NCI-H524 treated with DMSO at 0.1 percent for 48 hours (cell line): ENCODE measurements at regions not wholly inside any gene's neighbourhood (a gene's known extent, or its start where the extent isn't known, plus 50 kb on each side); places are given as distances from the start of the nearest gene placed in this dataset.
"Not testable (repeated sequence)": the region's sequence is repeated elsewhere in the genome, so short reads cannot be mapped to it uniquely, and the experiment has no call there.

Experiments used
- DNase-seq: peaks from one replicate; lab custom pipeline; 2025; lab: John Stamatoyannopoulos, UW

DNA sequence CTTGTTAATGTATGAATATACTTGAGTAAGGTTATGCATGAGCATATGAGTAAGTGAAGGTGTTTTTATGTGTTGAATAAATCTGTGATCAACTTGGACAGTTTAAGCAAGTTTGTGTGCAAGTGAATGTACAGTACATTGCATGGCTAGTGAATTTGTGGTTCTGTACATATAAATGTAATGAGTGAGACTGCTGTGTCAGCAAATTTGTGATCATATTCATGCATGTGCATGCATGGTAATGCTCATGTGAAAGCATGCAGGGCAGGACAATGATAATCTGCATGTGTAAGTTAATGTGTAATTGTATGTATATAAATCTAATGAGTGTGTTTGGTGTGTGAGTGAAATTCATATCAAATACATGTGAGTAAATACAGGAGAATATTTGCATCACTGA lies 188.5 kb downstream of the PWWP3B start:
- DNase-seq, result no peak

DNA sequence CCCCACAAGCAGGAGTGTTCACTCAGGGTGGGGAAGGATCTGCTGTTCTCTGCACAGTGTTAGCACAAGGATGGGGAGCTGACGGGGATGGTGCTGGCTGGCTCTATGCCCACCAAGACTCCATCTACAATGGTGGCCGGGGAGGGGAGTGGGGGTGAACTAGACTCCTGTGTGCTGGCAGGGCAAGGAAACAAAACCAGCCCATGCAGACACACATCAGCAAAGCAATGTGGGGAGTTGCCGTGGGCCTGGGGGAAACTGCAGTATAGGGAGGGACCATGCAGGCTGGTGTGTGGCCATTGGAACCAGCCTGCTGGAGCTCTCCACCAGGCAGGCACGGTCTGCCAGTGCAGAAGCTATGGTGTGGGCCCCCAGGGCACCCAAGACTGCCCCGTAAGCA lies 195.1 kb downstream of the PWWP3B start:
- no peak for DNase-seq

DNA sequence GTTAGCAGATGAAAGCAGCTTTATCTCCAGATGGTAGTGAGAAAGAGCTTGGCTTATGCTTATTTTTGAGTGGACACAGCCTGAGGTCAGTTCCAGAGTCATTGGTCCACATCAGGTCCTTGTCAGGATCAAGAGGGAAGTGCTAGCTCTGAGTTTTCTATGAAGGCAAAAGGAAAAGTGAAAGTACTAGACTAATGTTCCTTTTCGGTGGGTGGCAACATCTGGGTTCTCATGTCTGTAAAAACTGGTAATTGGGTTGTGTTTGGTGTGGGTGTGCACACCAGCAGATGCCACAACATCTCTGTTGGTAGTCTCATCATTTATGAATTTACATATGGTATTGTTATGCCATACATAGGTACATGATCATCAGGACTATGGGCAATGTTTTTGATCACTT lies 210.5 kb downstream of the PWWP3B start:
- DNase-seq, result no peak

DNA sequence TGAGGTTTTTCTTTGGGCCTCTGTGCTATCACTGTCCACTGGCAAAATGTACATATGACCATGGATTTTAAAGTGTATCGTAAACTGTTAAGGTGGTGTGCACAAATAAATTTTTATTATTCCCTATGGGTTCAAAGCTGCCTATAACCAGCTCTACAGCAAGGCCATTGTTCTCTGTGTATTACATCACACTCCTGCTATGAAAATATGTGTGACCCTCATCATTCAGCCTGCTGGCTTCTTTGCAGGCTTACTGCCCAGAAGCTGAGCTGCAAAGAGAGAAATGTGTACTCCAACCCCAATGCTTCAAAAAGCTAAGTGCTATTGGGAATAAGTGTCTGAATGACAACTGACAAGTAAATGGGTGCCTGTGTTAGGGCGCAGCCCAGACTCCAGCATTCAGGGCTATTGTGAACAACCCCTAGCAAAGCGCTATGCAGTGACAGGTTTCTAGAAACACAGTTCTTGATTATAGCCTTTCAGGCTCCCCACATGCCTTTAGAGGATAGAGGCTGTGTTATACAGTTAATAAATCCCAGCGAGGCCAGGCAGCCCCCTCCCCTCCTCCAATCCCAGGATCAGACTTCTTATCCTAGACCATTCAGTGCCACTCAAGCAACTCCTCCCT lies 220.4 kb upstream of the RADX start:
- no peak for DNase-seq

DNA sequence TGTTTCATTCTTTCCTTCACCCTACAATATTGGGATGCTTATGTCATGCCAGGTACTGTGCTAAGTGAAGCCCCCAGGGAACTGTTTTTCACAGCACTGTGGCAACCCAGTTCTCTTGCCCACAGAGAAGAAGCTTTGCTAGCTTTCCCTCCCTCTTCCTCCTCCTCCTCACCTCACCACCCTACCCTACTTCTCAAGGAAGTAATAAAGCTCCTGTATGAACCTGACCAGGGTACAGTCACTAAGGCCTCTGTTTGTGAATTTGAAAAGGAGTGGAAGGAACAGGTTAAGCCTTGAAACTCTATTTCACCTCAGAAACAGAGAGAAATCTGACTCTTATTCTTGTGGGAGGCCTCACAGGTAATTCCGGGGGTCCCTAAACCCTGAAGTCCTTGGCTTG lies 219.4 kb upstream of the RADX start:
- DNase-seq, result no peak

DNA sequence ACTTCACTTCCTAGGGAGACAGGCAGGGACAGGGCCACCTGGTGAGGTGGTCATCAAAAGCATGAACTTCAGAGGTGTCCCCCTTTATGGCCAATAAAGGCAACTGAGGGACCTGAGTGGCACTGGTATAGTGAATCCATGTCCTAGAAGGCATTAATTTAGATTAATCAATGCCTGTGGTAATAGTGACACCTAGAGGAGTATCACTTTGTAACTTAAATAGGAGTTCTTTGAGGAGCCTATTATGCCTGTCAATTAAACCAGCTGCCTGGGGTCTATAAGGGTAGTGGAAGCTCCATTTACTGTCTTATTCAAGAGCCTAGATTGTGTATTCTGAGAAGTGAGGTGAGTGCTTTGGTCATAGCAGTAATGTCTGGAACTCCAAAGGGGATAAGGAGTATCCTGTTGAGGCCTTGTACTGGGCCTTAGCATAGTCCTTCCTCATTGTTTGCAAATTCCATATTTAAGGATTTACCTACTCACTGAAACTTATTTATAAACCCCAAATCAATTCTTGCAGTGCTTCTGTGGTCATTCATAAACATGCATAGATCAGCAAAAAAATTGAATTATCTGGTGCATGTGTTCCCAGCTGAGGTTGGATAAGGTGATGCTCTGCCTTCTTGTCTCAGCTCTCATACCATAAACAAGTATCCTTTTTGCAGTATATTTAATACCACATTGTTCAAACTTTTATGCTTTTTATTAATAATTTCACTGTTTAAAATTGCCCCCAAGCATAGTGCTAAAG lies 213.8 kb upstream of the RADX start:
- DNase-seq, result peak; percentile 0

DNA sequence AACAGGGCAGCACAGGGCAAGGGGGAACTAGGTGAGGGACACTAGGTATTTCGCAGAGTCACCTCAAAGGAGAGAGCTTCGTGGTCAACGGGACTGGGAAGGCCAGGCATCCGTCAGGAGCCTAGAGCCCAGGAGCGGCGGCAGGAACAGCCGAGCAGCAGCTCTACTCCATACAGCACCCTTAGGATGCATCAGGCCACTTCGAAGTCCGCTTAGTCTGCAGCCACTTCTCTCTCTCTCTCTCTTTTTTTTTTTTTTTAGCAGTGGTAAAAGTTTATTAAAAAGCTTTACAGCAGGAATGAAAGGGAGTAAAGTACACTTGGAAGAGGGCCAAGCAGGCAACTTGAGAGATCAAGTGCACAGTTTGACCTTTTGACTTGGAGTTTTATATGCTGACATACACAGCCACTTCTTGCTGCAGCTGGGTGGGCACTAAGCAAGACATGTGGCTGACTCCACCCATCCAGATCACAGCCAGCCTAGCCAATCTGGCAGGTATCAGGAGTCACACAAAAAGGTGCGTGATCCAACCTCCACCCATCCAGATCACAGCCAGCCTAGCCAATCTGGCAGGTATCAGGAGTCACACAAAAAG lies 209.7 kb upstream of the RADX start:
- DNase-seq, result no peak

DNA sequence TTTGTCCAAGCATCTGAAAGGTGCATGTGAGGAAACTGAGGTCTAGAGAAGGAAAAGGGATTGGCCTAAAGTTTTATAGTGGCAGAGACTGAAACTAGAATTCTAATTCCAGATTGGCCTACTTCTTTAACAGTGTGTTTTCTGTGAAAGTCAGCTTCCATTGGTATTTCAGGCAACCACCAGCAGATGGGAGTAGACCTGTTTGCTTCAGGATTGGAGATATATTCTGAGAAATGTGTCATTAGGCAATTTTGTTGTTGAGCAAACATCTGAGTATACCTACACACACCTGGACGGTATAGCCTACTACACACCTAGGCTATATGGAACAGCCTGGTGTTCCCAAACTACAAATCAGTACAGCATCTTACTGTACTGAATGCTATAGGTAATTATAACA lies 207.3 kb upstream of the RADX start:
- no peak for DNase-seq

DNA sequence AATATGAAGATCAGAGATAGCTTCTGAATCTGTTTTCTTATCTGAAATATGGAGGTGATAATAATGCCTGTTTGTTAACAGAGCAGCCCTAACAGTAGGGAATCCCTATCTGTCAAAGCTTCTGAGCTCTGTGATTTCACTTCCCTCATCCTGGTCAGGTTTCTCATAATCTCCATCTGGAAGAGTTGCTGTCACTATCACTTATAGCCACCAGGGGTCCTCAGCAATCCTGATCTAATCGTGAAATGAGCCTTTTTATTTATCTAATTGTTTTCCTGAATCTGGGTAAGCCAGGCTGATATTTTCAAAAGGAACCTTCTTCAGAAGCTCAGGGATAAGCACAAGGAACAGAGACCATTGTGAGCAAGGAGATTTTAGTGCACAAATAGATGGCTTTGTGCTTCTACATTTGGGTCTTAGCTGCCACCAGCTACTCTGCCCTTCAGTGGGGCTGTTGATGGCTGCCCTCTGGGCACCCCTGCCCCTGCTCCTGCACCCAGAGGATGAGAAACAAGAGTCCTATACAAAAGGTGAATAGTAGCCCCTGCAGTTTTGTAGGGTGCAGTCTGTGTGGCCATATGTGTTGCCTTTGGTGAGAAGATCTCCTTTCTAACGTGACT lies 196.4 kb upstream of the RADX start:
- peak; percentile 2 for DNase-seq

DNA sequence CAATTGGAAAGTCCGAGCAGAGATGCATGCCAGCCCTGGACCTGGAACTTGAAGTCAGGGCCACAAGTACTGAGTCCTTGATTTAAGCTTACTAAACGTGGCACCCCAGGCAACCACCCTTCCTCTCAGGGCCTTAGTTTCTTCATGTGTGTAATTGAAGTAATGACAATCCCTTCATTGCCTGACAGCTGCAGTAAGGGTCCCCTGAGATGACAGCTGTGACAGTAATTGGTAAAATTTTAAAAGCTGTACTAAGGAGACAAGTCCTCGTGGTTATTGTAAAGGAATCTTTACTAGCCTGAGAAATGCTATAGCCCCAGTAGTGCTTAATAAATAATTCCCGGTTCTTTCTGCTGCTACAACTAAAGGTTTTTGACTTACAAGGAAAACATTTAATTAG lies 175.1 kb upstream of the RADX start:
- no peak for DNase-seq

DNA sequence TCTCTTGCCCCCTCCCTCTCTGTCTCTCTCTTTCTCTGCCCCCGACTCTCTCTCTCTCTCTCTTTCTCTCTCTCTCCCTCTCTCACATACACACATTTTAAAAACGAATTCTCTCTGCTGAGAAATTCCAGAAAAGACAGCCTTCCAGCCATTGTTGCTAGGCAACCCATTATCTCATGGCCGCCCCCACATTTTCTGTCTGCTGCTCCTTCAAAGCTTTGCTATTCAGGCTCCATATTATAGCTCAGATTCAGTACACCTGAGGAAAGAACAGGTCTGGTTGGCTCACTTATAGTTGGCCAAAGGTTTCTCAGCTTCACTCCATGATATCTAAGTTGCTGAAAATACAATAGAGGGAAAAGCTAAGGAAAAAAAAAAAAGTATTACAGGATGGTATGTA lies 174.4 kb upstream of the RADX start:
- no peak for DNase-seq

DNA sequence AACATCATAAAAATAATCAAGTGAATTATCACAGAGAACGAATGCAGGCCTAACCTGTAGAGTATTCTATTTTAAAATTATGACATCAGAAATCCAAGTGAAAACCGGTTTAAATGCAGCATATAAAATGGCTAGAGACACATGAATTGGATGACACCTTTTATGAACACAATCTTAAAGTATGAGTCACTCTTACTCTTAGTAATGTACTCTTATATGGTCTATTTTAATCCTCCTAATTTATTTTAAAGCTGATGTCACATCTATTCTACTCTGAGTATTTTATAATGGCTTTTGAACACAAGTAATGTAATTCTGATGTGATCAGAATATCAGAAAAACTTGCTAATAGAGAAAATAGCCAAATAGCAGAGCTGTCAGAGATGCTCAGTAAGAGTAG lies 161.4 kb upstream of the RADX start:
- DNase-seq, result no peak

DNA sequence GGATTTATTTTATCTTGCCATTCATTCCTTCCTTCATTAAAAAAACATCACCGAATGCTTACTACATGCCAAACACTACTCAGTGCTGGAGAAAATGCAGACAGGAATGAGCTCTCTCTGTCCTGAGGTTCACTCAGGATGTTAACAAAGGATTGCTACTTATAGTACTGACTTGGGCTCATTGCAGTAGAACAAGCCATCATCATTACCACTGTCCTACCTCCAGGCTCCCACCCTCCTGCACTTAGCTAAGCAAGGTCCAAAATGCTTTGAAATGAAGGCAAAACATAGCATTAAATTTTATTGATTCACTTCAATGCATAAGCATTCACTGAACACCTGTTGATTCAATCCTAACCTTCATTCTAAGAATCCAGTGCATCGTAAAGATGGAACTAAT lies 159.8 kb upstream of the RADX start:
- no peak for DNase-seq

DNA sequence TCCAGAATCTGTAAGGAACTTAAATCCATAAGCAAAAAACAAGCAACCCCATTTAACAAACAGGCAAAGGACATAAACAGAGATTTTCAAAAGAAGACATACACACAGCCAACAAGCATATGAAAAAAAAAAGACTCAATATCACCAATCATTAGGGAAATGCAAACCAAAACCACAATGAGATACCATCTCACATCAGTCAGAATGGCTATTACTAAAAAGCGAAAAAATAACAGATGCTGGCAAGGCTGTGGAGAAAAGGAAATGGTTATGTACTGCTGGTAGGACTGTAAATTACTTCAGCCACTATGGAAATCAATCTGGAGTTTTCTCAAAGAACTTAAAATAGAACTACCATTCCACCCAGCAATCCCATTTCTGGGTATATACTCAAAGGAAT lies 156.8 kb upstream of the RADX start:
- no peak for DNase-seq

DNA sequence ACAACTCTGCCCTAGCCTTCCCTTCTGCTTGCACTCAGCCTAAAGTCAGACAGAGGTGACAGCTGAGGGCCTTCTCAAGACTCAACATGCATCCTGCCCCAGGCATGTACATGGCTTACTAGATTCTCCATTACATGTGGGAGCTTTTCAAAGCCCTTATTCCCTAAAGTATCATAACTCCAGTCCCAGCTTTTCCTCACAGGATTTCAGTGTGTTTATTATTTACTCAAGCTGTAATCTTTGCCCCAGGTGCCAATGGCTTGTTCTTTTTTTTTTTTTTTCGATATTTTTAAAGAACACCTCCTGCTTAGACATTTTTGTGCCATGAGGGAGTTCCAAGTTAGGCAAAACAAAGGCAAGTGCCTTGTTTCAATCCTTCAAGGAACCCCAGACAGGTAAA lies 154.0 kb upstream of the RADX start:
- DNase-seq, result no peak

DNA sequence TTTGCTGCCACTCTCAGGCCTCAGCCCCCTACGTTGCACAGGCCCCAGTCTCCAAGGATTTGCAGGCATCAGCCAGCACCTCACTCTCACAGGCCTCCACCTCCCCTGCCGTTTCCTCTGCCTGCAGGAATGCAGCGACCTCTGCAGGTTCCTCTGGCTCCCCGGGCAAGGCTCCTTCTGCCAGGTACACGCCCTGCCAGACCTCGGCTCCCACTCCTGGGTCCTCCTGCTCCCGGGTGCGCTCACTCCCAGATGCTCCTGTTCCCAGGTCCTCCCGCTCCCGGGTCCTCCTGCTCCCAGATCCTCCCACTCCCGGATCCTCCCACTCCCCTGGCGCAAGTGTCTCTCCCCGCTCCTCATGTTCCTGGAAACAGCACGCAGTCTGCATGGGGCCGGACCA lies 144.4 kb upstream of the RADX start:
- DNase-seq, result no peak

DNA sequence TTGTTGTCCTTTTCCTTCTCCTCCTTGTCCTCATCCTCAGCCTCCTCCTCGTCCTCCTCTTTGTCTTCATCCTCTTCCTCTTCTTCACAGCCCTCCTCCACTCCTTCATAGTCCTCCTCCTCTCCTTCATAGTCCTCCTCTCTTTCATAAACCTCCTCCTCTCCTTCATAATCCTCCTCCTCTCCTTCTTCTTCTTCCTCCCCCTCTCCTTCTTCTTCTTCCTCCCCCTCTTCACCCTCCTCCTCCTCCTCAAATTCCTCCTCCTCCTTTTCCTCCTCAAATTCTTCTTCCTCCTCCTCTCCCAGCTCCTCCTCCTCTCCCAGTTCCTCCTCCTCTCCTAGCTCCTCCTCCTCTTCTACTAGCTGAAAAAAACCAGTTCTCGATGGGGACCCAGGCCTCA lies 143.8 kb upstream of the RADX start:
- no peak for DNase-seq

DNA sequence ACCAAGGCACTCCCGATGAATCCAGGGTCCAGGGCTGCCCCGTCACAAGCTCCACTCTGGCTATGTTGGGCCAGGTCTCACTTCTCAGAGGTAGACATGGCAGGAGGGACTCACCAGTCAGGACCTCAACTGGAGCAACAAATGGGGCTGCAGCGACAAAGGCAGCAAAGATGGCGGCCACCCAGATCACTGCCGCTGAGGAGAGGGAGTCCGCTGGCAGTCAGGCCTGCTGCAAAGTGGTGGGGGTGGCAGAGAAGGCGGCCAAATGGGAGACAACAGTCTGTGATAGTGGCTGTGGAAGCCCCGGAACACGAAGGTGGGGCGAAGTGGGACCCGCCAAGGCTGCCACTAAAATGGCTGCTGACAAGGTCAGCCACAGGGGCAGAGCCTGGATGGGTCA lies 143.3 kb upstream of the RADX start:
- DNase-seq, result no peak

DNA sequence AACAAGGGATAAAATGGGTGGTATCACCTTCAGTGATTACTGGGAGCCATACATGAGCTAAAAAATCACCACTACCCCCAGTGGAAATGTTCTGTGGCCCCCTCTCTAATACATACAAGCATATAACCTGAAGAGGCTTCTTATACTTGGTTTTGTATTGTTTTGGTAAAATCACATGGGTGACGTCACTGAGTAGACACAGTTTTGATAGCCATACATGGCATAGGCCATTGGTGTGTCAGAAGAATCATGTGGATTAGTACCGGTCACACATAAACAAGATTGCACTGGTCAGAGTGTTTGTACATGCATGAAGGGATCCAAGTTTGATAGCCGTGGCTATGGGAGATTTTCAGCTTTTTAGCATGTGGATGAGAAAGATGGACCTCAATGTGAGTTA lies 131.9 kb upstream of the RADX start:
- no peak for DNase-seq

DNA sequence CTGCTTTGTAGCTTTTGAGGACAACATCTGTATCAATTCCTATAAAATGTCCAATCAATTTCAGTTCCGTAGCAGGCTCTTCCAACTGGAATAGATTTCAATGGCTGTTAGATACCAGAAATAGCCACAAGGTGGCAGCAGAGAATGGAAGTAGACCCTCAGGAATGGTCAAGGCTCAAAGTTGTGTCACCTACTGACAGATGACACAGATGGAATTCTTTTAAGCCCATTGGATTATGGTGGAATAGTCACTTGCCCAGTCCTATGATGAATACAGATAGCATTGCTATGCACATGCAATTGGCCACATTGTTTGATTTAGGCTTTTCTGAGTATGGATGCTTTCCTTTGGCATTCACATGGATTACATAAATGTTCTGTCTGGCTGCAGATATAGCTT lies 130.4 kb upstream of the RADX start:
- DNase-seq, result peak; percentile 55

DNA sequence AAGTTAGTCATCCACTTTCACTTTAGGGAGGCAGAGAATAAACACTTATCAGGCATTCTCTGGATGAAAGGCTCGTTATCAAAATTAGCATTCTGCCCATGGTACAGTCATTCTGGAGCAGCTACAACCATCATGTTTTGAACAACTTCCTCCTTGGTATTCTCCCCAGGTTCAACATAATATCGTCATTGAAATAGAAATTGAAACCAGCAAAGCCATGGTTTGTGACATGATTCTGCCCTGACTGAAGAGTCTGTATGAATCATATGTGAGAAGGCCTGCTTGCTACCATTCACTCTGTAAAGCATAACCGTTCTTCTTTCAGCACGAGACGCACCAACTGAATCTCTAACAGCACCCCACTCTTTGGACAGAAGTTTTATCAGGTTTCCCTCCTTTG lies 127.5 kb upstream of the RADX start:
- DNase-seq, result no peak

DNA sequence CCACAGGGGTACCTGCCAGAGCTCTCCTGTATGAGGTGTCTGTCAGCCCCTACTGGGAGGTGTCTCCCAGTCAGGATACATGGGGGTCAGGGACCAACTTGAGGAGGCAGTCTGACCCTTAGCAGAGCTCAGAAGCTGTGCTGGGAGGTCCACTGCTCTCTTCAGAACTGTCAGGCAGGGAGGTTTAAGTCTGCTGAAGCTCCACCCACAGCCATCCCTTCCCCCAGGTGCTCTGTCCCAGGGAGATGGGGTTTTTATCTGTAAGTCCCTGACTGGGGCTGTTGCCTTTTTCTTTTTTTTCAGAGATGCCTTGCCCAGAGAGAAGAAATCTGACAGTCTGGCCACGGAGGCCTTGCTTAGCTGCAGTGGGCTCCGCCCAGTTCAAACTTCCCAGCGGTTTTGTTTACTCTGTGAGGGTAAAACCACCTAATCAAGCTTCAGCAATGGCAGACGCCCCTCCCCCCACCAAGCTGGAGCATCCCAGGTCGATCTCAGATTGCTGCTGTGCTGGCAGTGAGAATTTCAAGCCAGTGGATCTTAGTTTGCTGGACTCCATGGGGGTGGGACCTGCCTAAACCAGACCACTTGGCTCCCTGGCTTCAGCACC lies 118.5 kb upstream of the RADX start:
- DNase-seq, result not testable (repeated sequence)

DNA sequence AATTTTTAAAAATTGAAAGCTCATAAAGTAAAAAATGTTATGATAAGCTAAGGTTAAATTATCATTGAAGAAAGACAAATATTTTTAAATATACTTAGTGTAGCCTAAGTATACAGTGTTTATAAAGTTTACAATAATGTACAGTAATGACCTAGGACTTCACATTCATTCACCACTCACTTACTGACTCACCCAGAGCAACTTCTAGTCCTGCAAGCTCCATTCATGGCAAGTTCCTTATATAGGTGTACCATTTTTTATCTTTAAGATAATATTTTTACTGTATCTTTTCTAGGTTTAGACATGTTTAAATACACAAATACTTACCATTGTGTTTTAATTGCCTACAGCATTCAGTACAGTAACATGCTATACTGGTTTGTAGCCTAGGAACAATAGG lies 112.3 kb upstream of the RADX start:
- DNase-seq, result no peak
